ENCODE measurements at regions not wholly inside any gene's neighbourhood (a gene's known extent, or its start where the extent isn't known, plus 50 kb on each side); places are given as distances from the start of the nearest gene placed in this dataset.

DNA sequence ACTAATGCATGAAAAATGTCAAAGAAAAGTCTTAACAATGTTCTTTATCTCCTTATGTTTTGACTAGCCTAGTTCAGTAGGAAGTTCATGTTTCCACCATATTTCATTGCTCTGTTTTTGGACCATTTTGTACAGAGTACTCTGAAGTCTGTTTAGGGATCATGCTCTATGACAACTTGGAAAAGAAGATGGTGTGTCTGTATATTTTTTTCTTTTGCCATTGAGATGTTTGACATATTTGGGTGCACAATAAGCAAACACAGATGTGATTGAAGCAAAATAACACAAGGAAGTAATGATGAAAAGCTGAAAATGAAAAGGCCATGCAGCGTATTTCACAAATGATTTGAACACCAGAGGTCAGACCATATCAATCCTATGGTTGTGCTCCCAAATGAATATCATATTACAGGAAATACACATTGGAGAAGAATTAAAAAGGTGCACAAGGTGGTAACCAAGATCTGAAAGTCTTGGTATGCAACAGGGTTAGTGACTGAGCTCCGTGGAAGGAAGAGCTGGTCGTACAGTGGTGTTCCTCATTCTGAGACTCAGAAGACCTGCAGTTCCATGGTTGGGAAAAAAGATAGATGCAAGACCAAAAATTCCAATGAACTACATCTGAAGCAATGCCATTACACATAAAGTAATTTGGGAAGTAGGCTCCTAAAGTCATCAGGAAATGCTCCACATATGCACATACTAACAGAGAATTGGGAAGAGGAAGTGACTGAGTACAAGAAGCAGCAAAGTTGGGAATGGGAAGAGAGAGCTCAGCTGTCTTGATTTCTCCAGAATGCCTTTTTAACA lies 463.5 kb downstream of the LMO4 start:
- WGBS, 2 donors = 82 to 90% methylated on average over 3 of the region's 3 CpGs
- intact Hi-C loops (cut with DNase I; ENCODE audit: low total_unique reads) = no loop called here
- TF ChIP-seq, protein P1, sequence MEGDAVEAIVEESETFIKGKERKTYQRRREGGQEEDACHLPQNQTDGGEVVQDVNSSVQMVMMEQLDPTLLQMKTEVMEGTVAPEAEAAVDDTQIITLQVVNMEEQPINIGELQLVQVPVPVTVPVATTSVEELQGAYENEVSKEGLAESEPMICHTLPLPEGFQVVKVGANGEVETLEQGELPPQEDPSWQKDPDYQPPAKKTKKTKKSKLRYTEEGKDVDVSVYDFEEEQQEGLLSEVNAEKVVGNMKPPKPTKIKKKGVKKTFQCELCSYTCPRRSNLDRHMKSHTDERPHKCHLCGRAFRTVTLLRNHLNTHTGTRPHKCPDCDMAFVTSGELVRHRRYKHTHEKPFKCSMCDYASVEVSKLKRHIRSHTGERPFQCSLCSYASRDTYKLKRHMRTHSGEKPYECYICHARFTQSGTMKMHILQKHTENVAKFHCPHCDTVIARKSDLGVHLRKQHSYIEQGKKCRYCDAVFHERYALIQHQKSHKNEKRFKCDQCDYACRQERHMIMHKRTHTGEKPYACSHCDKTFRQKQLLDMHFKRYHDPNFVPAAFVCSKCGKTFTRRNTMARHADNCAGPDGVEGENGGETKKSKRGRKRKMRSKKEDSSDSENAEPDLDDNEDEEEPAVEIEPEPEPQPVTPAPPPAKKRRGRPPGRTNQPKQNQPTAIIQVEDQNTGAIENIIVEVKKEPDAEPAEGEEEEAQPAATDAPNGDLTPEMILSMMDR (IDR thresholded peaks at IDR 0.05) = no peak
- TF ChIP-seq POLR2A (IDR thresholded peaks at IDR 0.05) = no peak
- H3K4me3 ChIP-seq (ENCODE audit: low read depth, poor library complexity, severe bottlenecking) = no peak overlapping the region
- DNase-seq (ENCODE audit: low spot score in 2 of 2) = no peak

DNA sequence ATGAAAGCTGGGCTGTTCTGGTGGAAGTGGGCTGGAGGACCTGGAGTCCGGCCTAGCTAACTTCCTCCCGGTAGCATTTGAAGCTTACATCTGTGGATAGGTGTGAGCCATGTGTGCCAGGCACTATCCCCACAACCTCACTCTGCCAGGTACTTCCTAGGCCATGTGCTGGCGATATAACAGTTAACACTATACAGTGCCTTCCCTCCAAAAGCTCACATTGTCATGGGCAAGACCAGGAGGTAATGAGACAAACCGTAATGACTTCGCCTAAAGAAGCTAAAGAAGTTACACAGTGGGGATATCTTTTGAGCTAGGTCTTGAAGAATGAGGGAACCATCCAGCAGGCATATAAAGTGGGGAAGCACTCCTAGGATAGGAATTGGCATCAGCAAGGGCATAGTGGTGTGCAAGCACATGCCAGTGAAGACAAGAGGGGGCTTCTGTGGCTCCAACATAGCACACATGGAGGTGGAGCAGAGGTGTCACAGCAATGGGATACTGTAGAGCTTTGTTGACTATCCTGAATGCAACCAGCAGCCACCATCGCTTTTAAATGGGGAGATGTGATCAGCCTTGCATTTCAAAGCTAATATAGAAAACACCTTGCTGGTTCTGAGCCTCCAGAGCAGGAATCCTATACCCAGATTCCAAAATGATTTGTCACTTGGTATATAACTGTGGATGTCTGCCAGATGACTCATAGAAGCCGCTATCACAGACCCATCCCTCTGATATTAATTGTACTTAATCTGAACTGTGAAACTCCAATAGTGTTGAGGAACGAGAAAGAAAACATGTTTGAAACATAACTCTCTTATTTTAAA lies 466.3 kb downstream of the LMO4 start:
- intact Hi-C loops (cut with DNase I; ENCODE audit: low total_unique reads) = no loop called here
- WGBS, 2 donors = 65 to 68% methylated on average over 8 of the region's 8 CpGs
- TF ChIP-seq, protein P1 (IDR thresholded peaks at IDR 0.05) = no peak
- no peak for TF ChIP-seq POLR2A (IDR thresholded peaks at IDR 0.05)

DNA sequence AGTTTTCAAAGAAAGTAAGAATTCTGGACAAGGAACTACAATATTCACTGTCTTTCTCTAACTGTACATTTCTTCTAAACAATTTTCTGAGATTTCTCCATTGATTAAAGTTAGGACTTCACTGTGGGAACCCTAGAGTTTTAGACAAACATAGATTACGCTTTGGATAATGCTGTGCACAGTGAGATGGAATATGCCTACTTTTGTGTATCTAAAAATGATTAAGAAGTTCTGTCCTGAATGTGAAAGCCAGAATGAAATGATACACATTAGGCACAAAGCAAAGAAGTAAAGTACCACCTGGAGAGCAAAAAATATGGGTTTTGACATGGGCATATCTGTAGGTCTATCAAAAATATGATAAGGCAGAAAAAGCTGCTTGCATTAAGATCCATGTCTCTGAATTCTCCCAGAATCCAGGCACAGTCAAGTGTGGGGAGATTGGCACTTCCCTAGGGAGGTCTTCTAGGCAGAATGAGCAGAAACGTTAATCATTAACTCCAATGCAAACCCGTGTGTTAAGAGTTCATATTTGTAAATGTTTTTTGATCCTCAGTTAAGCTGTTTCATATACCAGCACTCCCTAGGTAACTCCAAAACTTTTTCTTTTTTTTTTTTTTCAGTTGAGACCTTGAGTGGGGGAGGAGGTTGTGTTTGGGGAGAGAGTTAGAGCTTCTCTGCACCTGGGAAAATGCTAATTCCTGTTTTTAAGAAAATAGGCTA lies 467.1 kb downstream of the LMO4 start:
- DNase-seq (ENCODE audit: low spot score in 2 of 2) = no peak
- H3K4me3 ChIP-seq (ENCODE audit: low read depth, poor library complexity, severe bottlenecking) = no peak overlapping the region
- WGBS, 2 donors = 83% methylated on average over 3 of the region's 3 CpGs
- TF ChIP-seq, protein P1 (IDR thresholded peaks at IDR 0.05) = no peak
- no peak for TF ChIP-seq POLR2A (IDR thresholded peaks at IDR 0.05)
- intact Hi-C loops (cut with DNase I; ENCODE audit: low total_unique reads) = no loop called here

More for the DNA sequence above, 466.3 kb downstream of the LMO4 start:
- H3K4me3 ChIP-seq (ENCODE audit: low read depth, poor library complexity, severe bottlenecking) = no peak overlapping the region
- no peak for DNase-seq (ENCODE audit: low spot score in 2 of 2)

DNA sequence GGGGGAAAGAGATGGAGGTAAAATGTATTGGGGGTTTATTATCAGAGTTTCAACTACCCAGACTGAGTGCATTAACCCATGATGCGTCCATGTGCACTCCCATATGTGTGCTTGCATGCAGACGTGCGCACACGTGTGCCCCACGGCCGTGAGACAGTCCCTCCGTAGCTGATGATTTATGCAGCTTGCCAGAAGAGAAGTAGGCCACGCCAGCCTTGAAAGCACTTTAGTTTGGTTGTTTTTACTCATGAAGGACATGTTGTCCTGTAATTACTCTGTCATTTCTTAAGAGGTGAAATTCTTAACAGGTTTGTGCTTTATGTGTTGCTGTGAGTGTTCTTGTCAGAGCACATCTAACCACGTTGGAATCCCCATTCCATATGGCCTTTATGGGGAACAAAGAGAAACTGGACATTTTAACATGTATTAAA lies 467.8 kb downstream of the LMO4 start:
- 88 to 94% methylated on average over 9 of the region's 9 CpGs for WGBS, 2 donors
- H3K4me3 ChIP-seq (ENCODE audit: low read depth, poor library complexity, severe bottlenecking) = no peak overlapping the region
- DNase-seq (ENCODE audit: low spot score in 2 of 2) = no peak
- intact Hi-C loops (cut with DNase I; ENCODE audit: low total_unique reads) = no loop called here
- TF ChIP-seq POLR2A (IDR thresholded peaks at IDR 0.05) = no peak
- TF ChIP-seq, protein P1 (IDR thresholded peaks at IDR 0.05) = no peak

DNA sequence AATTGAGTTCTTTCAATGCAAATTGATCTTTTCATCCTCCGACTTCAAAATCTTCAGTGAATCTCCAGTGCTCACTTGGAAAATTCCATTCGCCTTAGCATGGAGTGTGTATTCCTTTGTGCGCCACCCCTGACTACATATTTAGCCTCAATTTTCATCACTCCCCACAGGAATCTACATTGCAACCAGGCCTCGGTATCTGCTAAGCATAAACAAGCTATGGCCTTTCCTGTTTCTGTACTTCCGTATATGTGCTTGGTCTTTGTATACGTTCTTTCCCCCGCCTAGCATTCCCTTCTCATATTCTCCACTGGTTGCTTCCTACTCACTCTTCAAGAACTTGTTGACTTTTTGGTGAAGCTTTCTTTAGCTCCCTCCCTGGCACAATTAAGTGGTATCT lies 470.8 kb downstream of the LMO4 start:
- 93 to 97% methylated on average over 7 of the region's 7 CpGs for WGBS, 2 donors
- TF ChIP-seq, protein P1 (IDR thresholded peaks at IDR 0.05) = no peak
- TF ChIP-seq POLR2A (IDR thresholded peaks at IDR 0.05) = no peak
- H3K4me3 ChIP-seq (ENCODE audit: low read depth, poor library complexity, severe bottlenecking) = no peak overlapping the region
- intact Hi-C loops (cut with DNase I; ENCODE audit: low total_unique reads) = no loop called here
- no peak for DNase-seq (ENCODE audit: low spot score in 2 of 2)

Measured in lower leg skin (tissue), 4 donors.